Thyroid gland (tissue), 4 donors: ENCODE measurements at regions not wholly inside any gene's neighbourhood (a gene's known extent, or its start where the extent isn't known, plus 50 kb on each side); places are given as distances from the start of the nearest gene placed in this dataset.

ENCODE experiments used
- CTCF ChIP-seq, 6 experiments: fragments of 200-600 bp in 3 of 6; fragments of 450-650 bp in 3 of 6; sonication (generic) in 3 of 6; IDR thresholded peaks; one replicate each; pipeline ENCODE4 v1.5.1; 2016 to 2019; ENCODE audit warnings: antibody characterized with exemption in 6 of 6, mild to moderate bottlenecking in 2 of 6, inconsistent platforms in 1 of 6, moderate library complexity in 1 of 6
- POLR2A ChIP-seq, 2 donors: fragments of 450-650 bp; IDR thresholded peaks; one replicate each; pipeline ENCODE4 v1.6.1; 2017; ENCODE audit warnings: antibody characterized with exemption in 2 of 2, mild to moderate bottlenecking in 2 of 2, moderate library complexity in 1 of 2

- no peak for TF ChIP-seq CTCF (IDR thresholded peaks at IDR 0.05)
- TF ChIP-seq POLR2A (IDR thresholded peaks at IDR 0.05) = no peak
Observed at GRCh38 chr2:88942798-88943197, 251.3 kb downstream of the RPIA start.
